WTC11 (cell line): ENCODE measurements at regions not wholly inside any gene's neighbourhood (a gene's known extent, or its start where the extent isn't known, plus 50 kb on each side); places are given as distances from the start of the nearest gene placed in this dataset.

Source experiments
- ATAC-seq: fragments of 200-7000 bp; cut with Tn5 transposase; 2 replicates; pipeline ENCODE4 v1.10.0; 2021; ENCODE audit warnings: mild to moderate bottlenecking, moderate library complexity
- CTCF ChIA-PET: fragments of 300-600 bp; sonication (Branson Sonifier 250); formaldehyde crosslinking; loops from one replicate; lab custom pipeline; 2021; ENCODE audit warnings: antibody characterized with exemption; lab: Charles Lee
- POLR2A ChIA-PET: fragments of 350-600 bp; sonication (Branson Sonifier 250); formaldehyde crosslinking; loops from one replicate; lab custom pipeline; 2021; ENCODE audit warnings: antibody characterized with exemption; lab: Charles Lee
- DNase-seq: peaks from one replicate; pipeline ENCODE4 v3.0.0; 2021; ENCODE audit warnings: low spot score
- H3K27ac Mint-ChIP-seq: 2 replicates; pipeline ENCODE4 v1.8.0; 2021; ENCODE audit warnings: mixed read lengths
- H3K27me3 Mint-ChIP-seq: 2 replicates; pipeline ENCODE4 v1.8.0; 2021; ENCODE audit warnings: low read depth, mild to moderate bottlenecking, moderate library complexity, mixed read lengths
- H3K36me3 Mint-ChIP-seq: 2 replicates; pipeline ENCODE4 v1.8.0; 2021; ENCODE audit warnings: mixed read lengths
- H3K4me1 Mint-ChIP-seq: 2 replicates; pipeline ENCODE4 v1.8.0; 2022; ENCODE audit warnings: mixed read lengths
- H3K4me3 Mint-ChIP-seq: 2 replicates; pipeline ENCODE4 v1.8.0; 2021; ENCODE audit warnings: mild to moderate bottlenecking, moderate library complexity, mixed read lengths
- H3K9me3 Mint-ChIP-seq: 2 replicates; pipeline ENCODE4 v1.8.0; 2021; ENCODE audit warnings: mixed read lengths
- ATF2 ChIP-seq: sonication (generic); formaldehyde crosslinking; IDR thresholded peaks from 2 replicates; pipeline ENCODE4 v1.8.1; 2022; ENCODE audit warnings: low read depth, missing genetic modification reagents, borderline replicate concordance
- CREB1 ChIP-seq: sonication (generic); formaldehyde crosslinking; IDR thresholded peaks from 2 replicates; pipeline ENCODE4 v1.8.0; 2023; ENCODE audit warnings: mild to moderate bottlenecking, missing genetic modification reagents
- CREM ChIP-seq: sonication (generic); formaldehyde crosslinking; IDR thresholded peaks from 2 replicates; pipeline ENCODE4 v1.8.1; 2022; ENCODE audit warnings: mild to moderate bottlenecking, missing genetic modification reagents, moderate library complexity
- ETV6 ChIP-seq: sonication (generic); formaldehyde crosslinking; IDR thresholded peaks from 2 replicates; pipeline ENCODE4 v1.8.1; 2022; ENCODE audit warnings: mild to moderate bottlenecking, missing genetic modification reagents
- GRHL2 ChIP-seq: fragments of 250-450 bp; sonication (Bioruptor Pico); IDR thresholded peaks from 2 replicates; pipeline ENCODE4 v1.8.0; 2022; ENCODE audit warnings: mild to moderate bottlenecking, moderate library complexity; ENCODE audit not compliant: insufficient replicate concordance, severe bottlenecking
- JAZF1 ChIP-seq: fragments of 250-450 bp; sonication (Bioruptor Pico); IDR thresholded peaks from 2 replicates; pipeline ENCODE4 v1.9.0; 2021; ENCODE audit warnings: moderate library complexity, mild to moderate bottlenecking, inconsistent platforms
- MXD4 ChIP-seq: fragments of 250-450 bp; sonication (Bioruptor Pico); IDR thresholded peaks from 2 replicates; pipeline ENCODE4 v1.8.0; 2021; ENCODE audit warnings: mild to moderate bottlenecking, moderate library complexity, borderline replicate concordance
- NFATC4 ChIP-seq: fragments of 250-450 bp; sonication (Bioruptor Pico); IDR thresholded peaks from 2 replicates; pipeline ENCODE4 v1.9.0; 2021; ENCODE audit warnings: mild to moderate bottlenecking
- NR3C1 ChIP-seq: sonication (generic); formaldehyde crosslinking; conservative IDR thresholded peaks from 2 replicates; pipeline ENCODE4 v1.8.1; 2023; ENCODE audit warnings: low read depth, mild to moderate bottlenecking, missing genetic modification reagents
- PRRX2 ChIP-seq: fragments of 250-450 bp; sonication (Bioruptor Pico); IDR thresholded peaks from 2 replicates; pipeline ENCODE4 v1.8.0; 2021; ENCODE audit warnings: mild to moderate bottlenecking
- ZBTB21 ChIP-seq: sonication (generic); formaldehyde crosslinking; IDR thresholded peaks from 2 replicates; pipeline ENCODE4 v1.8.1; 2023; ENCODE audit warnings: mild to moderate bottlenecking, missing genetic modification reagents, borderline replicate concordance
- ZNF121 ChIP-seq: sonication (generic); formaldehyde crosslinking; IDR thresholded peaks from 2 replicates; pipeline ENCODE4 v1.8.0; 2023; ENCODE audit warnings: missing genetic modification reagents
- ZNF232 ChIP-seq: sonication (generic); formaldehyde crosslinking; IDR thresholded peaks from 2 replicates; pipeline ENCODE4 v1.8.0; 2022; ENCODE audit warnings: mild to moderate bottlenecking, missing genetic modification reagents
- TF ChIP-seq, protein P1 (sequence below): sonication (generic); formaldehyde crosslinking; IDR thresholded peaks from 2 replicates; pipeline ENCODE4 v1.8.0; 2022; ENCODE audit warnings: mild to moderate bottlenecking, missing genetic modification reagents
- TF ChIP-seq, protein P2 (sequence below): sonication (generic); formaldehyde crosslinking; IDR thresholded peaks from 2 replicates; pipeline ENCODE4 v1.8.1; 2022; ENCODE audit warnings: mild to moderate bottlenecking, moderate library complexity, missing genetic modification reagents
- TF ChIP-seq, protein P3 (sequence below): sonication (generic); formaldehyde crosslinking; conservative IDR thresholded peaks from 2 replicates; pipeline ENCODE4 v1.8.1; 2023; ENCODE audit warnings: mild to moderate bottlenecking, low read depth, missing genetic modification reagents, moderate library complexity
- TF ChIP-seq, protein P4 (sequence below): sonication (generic); formaldehyde crosslinking; IDR thresholded peaks from 2 replicates; pipeline ENCODE4 v1.8.1; 2022; ENCODE audit warnings: missing genetic modification reagents, borderline replicate concordance
- TF ChIP-seq, protein P5 (sequence below): fragments of 250-450 bp; sonication (Bioruptor Pico); IDR thresholded peaks from 2 replicates; pipeline ENCODE4 v1.9.0; 2021; ENCODE audit warnings: mild to moderate bottlenecking
- TF ChIP-seq, protein P6 (sequence below): sonication (generic); formaldehyde crosslinking; IDR thresholded peaks from 2 replicates; pipeline ENCODE4 v1.8.1; 2022; ENCODE audit warnings: low read depth, mild to moderate bottlenecking, moderate library complexity, missing genetic modification reagents, borderline replicate concordance

DNA sequence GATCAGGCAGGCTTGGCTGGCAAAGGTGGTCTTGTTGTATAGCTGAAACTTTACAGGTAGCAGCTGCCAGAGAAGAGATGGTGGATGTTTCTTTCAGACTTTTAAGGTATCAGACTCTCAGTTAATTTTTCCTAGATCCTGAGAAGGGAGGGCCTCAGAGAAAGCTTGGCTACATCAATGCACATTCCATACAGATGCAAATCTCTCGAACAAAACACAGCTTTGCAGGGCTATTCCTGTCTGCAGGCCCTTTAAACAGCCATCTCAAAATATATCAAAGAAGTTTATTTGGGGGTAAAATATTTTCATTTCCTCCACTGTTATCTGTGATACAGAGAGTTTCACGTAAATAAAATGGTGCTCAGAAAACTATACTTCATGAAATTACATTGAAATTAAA, 1584.4 kb downstream of the EFNA5 start:
- peak overlapping the region; percentile 44 for H3K4me3 Mint-ChIP-seq
- CTCF ChIA-PET, result interaction anchor here (1.2 kb wide), 1 partner anchor 580 kb away, joined by 3 read pairs; no protein-coding TSS in a partner anchor

GRCh38 chr5:106085556-106085955, 1585.2 kb downstream of the EFNA5 start:
- H3K27me3 Mint-ChIP-seq, result no peaks in the 10 kb centered on the region
- ATAC-seq (peak; percentile 17), DNase-seq (no peak)
- H3K4me1 Mint-ChIP-seq, result peaks cover 70% of the 10 kb centered on the region
- no peaks in the 10 kb centered on the region for H3K9me3 Mint-ChIP-seq
- ChIA-PET POLR2A (no interaction called here), CTCF (interaction anchor here (1.2 kb wide), 1 partner anchor 579 kb away, joined by 3 read pairs; no protein-coding TSS in a partner anchor)
- peak overlapping the region; percentile 94 for H3K27ac Mint-ChIP-seq
- no peaks in the 10 kb centered on the region for H3K36me3 Mint-ChIP-seq
- peak overlapping the region; percentile 44 for H3K4me3 Mint-ChIP-seq
- TF ChIP-seq ATF2 (CRISPR knock-in tag), result no peak
- TF ChIP-seq, protein P1, sequence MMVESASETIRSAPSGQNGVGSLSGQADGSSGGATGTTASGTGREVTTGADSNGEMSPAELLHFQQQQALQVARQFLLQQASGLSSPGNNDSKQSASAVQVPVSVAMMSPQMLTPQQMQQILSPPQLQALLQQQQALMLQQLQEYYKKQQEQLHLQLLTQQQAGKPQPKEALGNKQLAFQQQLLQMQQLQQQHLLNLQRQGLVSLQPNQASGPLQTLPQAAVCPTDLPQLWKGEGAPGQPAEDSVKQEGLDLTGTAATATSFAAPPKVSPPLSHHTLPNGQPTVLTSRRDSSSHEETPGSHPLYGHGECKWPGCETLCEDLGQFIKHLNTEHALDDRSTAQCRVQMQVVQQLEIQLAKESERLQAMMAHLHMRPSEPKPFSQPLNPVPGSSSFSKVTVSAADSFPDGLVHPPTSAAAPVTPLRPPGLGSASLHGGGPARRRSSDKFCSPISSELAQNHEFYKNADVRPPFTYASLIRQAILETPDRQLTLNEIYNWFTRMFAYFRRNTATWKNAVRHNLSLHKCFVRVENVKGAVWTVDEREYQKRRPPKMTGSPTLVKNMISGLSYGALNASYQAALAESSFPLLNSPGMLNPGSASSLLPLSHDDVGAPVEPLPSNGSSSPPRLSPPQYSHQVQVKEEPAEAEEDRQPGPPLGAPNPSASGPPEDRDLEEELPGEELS, result no peak
- TF ChIP-seq, protein P2, sequence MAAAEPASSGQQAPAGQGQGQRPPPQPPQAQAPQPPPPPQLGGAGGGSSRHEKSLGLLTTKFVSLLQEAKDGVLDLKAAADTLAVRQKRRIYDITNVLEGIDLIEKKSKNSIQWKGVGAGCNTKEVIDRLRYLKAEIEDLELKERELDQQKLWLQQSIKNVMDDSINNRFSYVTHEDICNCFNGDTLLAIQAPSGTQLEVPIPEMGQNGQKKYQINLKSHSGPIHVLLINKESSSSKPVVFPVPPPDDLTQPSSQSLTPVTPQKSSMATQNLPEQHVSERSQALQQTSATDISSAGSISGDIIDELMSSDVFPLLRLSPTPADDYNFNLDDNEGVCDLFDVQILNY (CRISPR knock-in tag), result no peak
- TF ChIP-seq NFATC4 (CRISPR knock-in tag), result no peak
- no peak for TF ChIP-seq JAZF1 (CRISPR knock-in tag)
- TF ChIP-seq ZNF232, result no peak
- TF ChIP-seq, protein P3, sequence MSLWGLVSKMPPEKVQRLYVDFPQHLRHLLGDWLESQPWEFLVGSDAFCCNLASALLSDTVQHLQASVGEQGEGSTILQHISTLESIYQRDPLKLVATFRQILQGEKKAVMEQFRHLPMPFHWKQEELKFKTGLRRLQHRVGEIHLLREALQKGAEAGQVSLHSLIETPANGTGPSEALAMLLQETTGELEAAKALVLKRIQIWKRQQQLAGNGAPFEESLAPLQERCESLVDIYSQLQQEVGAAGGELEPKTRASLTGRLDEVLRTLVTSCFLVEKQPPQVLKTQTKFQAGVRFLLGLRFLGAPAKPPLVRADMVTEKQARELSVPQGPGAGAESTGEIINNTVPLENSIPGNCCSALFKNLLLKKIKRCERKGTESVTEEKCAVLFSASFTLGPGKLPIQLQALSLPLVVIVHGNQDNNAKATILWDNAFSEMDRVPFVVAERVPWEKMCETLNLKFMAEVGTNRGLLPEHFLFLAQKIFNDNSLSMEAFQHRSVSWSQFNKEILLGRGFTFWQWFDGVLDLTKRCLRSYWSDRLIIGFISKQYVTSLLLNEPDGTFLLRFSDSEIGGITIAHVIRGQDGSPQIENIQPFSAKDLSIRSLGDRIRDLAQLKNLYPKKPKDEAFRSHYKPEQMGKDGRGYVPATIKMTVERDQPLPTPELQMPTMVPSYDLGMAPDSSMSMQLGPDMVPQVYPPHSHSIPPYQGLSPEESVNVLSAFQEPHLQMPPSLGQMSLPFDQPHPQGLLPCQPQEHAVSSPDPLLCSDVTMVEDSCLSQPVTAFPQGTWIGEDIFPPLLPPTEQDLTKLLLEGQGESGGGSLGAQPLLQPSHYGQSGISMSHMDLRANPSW (CRISPR knock-in tag), result no peak
- TF ChIP-seq, protein P4, sequence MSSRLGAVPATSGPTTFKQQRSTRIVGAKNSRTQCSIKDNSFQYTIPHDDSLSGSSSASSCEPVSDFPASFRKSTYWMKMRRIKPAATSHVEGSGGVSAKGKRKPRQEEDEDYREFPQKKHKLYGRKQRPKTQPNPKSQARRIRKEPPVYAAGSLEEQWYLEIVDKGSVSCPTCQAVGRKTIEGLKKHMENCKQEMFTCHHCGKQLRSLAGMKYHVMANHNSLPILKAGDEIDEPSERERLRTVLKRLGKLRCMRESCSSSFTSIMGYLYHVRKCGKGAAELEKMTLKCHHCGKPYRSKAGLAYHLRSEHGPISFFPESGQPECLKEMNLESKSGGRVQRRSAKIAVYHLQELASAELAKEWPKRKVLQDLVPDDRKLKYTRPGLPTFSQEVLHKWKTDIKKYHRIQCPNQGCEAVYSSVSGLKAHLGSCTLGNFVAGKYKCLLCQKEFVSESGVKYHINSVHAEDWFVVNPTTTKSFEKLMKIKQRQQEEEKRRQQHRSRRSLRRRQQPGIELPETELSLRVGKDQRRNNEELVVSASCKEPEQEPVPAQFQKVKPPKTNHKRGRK (CRISPR knock-in tag), result no peak
- TF ChIP-seq ZNF121 (CRISPR knock-in tag), result no peak
- no peak for TF ChIP-seq ZBTB21 (CRISPR knock-in tag)

More for the DNA sequence above, 1584.4 kb downstream of the EFNA5 start:
- peak; percentile 74 for ATAC-seq
- no peak for DNase-seq
- H3K4me1 Mint-ChIP-seq, result peaks cover 68% of the 10 kb centered on the region
- H3K9me3 Mint-ChIP-seq, result no peaks in the 10 kb centered on the region
- H3K36me3 Mint-ChIP-seq, result no peaks in the 10 kb centered on the region
- H3K27ac Mint-ChIP-seq, result peak overlapping the region; percentile 94
- TF ChIP-seq GRHL2, result no peak
- TF ChIP-seq CREM (CRISPR knock-in tag), result no peak
- no peak for TF ChIP-seq ETV6 (CRISPR knock-in tag)
- TF ChIP-seq MXD4, result no peak
- TF ChIP-seq, protein P5, sequence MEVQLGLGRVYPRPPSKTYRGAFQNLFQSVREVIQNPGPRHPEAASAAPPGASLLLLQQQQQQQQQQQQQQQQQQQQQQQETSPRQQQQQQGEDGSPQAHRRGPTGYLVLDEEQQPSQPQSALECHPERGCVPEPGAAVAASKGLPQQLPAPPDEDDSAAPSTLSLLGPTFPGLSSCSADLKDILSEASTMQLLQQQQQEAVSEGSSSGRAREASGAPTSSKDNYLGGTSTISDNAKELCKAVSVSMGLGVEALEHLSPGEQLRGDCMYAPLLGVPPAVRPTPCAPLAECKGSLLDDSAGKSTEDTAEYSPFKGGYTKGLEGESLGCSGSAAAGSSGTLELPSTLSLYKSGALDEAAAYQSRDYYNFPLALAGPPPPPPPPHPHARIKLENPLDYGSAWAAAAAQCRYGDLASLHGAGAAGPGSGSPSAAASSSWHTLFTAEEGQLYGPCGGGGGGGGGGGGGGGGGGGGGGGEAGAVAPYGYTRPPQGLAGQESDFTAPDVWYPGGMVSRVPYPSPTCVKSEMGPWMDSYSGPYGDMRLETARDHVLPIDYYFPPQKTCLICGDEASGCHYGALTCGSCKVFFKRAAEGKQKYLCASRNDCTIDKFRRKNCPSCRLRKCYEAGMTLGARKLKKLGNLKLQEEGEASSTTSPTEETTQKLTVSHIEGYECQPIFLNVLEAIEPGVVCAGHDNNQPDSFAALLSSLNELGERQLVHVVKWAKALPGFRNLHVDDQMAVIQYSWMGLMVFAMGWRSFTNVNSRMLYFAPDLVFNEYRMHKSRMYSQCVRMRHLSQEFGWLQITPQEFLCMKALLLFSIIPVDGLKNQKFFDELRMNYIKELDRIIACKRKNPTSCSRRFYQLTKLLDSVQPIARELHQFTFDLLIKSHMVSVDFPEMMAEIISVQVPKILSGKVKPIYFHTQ (CRISPR knock-in tag), result no peak
- no peak for TF ChIP-seq NR3C1 (CRISPR knock-in tag)
- TF ChIP-seq, protein P6, sequence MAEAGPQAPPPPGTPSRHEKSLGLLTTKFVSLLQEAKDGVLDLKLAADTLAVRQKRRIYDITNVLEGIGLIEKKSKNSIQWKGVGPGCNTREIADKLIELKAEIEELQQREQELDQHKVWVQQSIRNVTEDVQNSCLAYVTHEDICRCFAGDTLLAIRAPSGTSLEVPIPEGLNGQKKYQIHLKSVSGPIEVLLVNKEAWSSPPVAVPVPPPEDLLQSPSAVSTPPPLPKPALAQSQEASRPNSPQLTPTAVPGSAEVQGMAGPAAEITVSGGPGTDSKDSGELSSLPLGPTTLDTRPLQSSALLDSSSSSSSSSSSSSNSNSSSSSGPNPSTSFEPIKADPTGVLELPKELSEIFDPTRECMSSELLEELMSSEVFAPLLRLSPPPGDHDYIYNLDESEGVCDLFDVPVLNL (CRISPR knock-in tag), result no peak
- no peak for TF ChIP-seq PRRX2 (CRISPR knock-in tag)
- no peak for TF ChIP-seq ATF2 (CRISPR knock-in tag)
- TF ChIP-seq CREB1, result no peak
- POLR2A ChIA-PET, result no interaction called here
- H3K27me3 Mint-ChIP-seq, result no peaks in the 10 kb centered on the region
